Breast epithelium (tissue), 3 donors: ENCODE measurements at regions not wholly inside any gene's neighbourhood (a gene's known extent, or its start where the extent isn't known, plus 50 kb on each side); places are given as distances from the start of the nearest gene placed in this dataset.

Experiments used
- POLR2A ChIP-seq: fragments of 450-650 bp; IDR thresholded peaks from one replicate; pipeline ENCODE4 v1.6.1; 2016; ENCODE audit warnings: antibody characterized with exemption, mild to moderate bottlenecking, moderate library complexity
- POLR2AphosphoS5 ChIP-seq, 3 donors: sonication (generic); formaldehyde crosslinking; IDR thresholded peaks; one replicate each; pipeline ENCODE4 v1.6.1; 2017; ENCODE audit warnings: antibody characterized with exemption in 3 of 3
- TF ChIP-seq, protein P1 (sequence below), 3 donors: fragments of 450-650 bp; IDR thresholded peaks; one replicate each; pipeline ENCODE4 v1.5.1; 2016 to 2017; ENCODE audit warnings: antibody characterized with exemption in 3 of 3, mild to moderate bottlenecking in 3 of 3, moderate library complexity in 3 of 3

DNA sequence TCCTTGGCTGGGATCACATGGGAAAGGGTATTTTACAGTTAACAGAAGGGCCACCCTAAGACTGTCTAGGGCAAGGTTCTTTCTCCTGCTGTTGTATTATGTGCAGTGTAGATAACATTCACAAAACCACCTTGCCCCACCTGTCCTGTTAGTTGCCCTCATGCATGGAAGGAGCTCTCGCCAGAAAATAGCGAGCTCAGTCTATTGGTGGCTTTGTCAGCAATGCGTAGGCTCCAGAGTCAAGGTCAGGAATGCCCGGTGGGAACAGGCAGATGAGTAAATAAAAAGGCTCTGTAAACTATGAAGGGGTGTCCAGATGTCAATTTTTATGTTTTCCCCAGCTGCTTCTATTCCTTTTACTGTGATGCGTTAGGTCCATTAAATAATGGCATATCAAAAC lies 107.1 kb upstream of the WDR11 start:
- TF ChIP-seq, protein P1, sequence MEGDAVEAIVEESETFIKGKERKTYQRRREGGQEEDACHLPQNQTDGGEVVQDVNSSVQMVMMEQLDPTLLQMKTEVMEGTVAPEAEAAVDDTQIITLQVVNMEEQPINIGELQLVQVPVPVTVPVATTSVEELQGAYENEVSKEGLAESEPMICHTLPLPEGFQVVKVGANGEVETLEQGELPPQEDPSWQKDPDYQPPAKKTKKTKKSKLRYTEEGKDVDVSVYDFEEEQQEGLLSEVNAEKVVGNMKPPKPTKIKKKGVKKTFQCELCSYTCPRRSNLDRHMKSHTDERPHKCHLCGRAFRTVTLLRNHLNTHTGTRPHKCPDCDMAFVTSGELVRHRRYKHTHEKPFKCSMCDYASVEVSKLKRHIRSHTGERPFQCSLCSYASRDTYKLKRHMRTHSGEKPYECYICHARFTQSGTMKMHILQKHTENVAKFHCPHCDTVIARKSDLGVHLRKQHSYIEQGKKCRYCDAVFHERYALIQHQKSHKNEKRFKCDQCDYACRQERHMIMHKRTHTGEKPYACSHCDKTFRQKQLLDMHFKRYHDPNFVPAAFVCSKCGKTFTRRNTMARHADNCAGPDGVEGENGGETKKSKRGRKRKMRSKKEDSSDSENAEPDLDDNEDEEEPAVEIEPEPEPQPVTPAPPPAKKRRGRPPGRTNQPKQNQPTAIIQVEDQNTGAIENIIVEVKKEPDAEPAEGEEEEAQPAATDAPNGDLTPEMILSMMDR (IDR thresholded peaks at IDR 0.05), result no peak
- no peak for TF ChIP-seq POLR2AphosphoS5 (IDR thresholded peaks at IDR 0.05)
- TF ChIP-seq POLR2A, result no peak
